Esophagus muscularis mucosa (tissue), 4 donors: ENCODE measurements at regions not wholly inside any gene's neighbourhood (a gene's known extent, or its start where the extent isn't known, plus 50 kb on each side); places are given as distances from the start of the nearest gene placed in this dataset.

ENCODE experiments used
- EP300 ChIP-seq: sonication (generic); formaldehyde crosslinking; IDR thresholded peaks from one replicate; pipeline ENCODE4 v1.6.1; 2017; ENCODE audit warnings: antibody characterized with exemption
- POLR2A ChIP-seq: fragments of 450-650 bp; IDR thresholded peaks from one replicate; pipeline ENCODE4 v1.6.1; 2017; ENCODE audit warnings: antibody characterized with exemption, moderate library complexity, mild to moderate bottlenecking, low read depth
- POLR2AphosphoS5 ChIP-seq, 2 donors: sonication (generic); formaldehyde crosslinking; IDR thresholded peaks; one replicate each; pipeline ENCODE4 v1.6.1; 2017; ENCODE audit warnings: antibody characterized with exemption in 2 of 2
- TF ChIP-seq, protein P1 (sequence below), 3 experiments: fragments of 200-600 bp in 2 of 3; fragments of 450-650 bp in 1 of 3; sonication (generic) in 2 of 3; IDR thresholded peaks; one replicate each; pipeline ENCODE4 v1.5.1; 2017 to 2019; ENCODE audit warnings: antibody characterized with exemption in 3 of 3, mild to moderate bottlenecking in 2 of 3, moderate library complexity in 1 of 3

GRCh38 chr3:118186051-118186450, 848.6 kb downstream of the IGSF11 start:
- TF ChIP-seq, protein P1, sequence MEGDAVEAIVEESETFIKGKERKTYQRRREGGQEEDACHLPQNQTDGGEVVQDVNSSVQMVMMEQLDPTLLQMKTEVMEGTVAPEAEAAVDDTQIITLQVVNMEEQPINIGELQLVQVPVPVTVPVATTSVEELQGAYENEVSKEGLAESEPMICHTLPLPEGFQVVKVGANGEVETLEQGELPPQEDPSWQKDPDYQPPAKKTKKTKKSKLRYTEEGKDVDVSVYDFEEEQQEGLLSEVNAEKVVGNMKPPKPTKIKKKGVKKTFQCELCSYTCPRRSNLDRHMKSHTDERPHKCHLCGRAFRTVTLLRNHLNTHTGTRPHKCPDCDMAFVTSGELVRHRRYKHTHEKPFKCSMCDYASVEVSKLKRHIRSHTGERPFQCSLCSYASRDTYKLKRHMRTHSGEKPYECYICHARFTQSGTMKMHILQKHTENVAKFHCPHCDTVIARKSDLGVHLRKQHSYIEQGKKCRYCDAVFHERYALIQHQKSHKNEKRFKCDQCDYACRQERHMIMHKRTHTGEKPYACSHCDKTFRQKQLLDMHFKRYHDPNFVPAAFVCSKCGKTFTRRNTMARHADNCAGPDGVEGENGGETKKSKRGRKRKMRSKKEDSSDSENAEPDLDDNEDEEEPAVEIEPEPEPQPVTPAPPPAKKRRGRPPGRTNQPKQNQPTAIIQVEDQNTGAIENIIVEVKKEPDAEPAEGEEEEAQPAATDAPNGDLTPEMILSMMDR (IDR thresholded peaks at IDR 0.05), result no peak
- TF ChIP-seq POLR2AphosphoS5 (IDR thresholded peaks at IDR 0.05) (no peak), POLR2A (no peak), EP300 (no peak)
